ENCODE measurements at regions not wholly inside any gene's neighbourhood (a gene's known extent, or its start where the extent isn't known, plus 50 kb on each side); places are given as distances from the start of the nearest gene placed in this dataset.

- H3K36me3 Mint-ChIP-seq (ENCODE audit: insufficient read depth): no peaks in the 10 kb centered on the region
- ATAC-seq (replicated peaks; ENCODE audit: extremely low read depth, poor library complexity, severe bottlenecking) (no peak), DNase-seq (ENCODE audit: low spot score in 2 of 2) (no peak)
- peaks cover 10% of the 10 kb centered on the region for H3K9me3 Mint-ChIP-seq
- H3K27ac Mint-ChIP-seq (ENCODE audit: low read depth): no peak overlapping the region
- no peaks in the 10 kb centered on the region for H3K27me3 Mint-ChIP-seq
- no peak overlapping the region for H3K4me3 Mint-ChIP-seq
- H3K4me1 Mint-ChIP-seq: no peaks in the 10 kb centered on the region
Observed at GRCh38 chr6:66638099-66638498, 931.1 kb upstream of the EYS start.

- H3K27me3 Mint-ChIP-seq: no peaks in the 10 kb centered on the region
- DNase-seq (ENCODE audit: low spot score in 2 of 2): no peak
- no peaks in the 10 kb centered on the region for H3K36me3 Mint-ChIP-seq (ENCODE audit: insufficient read depth)
Observed at GRCh38 chr6:66628917-66629316, 921.9 kb upstream of the EYS start.

GRCh38 chr6:66623050-66623449 is 916.0 kb upstream of the EYS start:
- H3K27me3 Mint-ChIP-seq: no peaks in the 10 kb centered on the region
- H3K27ac Mint-ChIP-seq (ENCODE audit: low read depth): no peak overlapping the region
- no peak overlapping the region for H3K4me3 Mint-ChIP-seq
- H3K9me3 Mint-ChIP-seq: peaks cover 18% of the 10 kb centered on the region
- DNase-seq (ENCODE audit: low spot score in 2 of 2) (no peak), ATAC-seq (replicated peaks; ENCODE audit: extremely low read depth, poor library complexity, severe bottlenecking) (no peak)
- no peaks in the 10 kb centered on the region for H3K4me1 Mint-ChIP-seq
- no peaks in the 10 kb centered on the region for H3K36me3 Mint-ChIP-seq (ENCODE audit: insufficient read depth)

More at GRCh38 chr6:66628917-66629316, 921.9 kb upstream of the EYS start:
- no peak for ATAC-seq (replicated peaks; ENCODE audit: extremely low read depth, poor library complexity, severe bottlenecking)
- Mint-ChIP-seq H3K4me3 (no peak overlapping the region), H3K9me3 (no peaks in the 10 kb centered on the region), H3K27ac (ENCODE audit: low read depth) (no peak overlapping the region), H3K4me1 (no peaks in the 10 kb centered on the region)

- Mint-ChIP-seq H3K27ac (ENCODE audit: low read depth) (no peak overlapping the region), H3K4me3 (no peak overlapping the region), H3K9me3 (peaks cover 19% of the 10 kb centered on the region), H3K36me3 (ENCODE audit: insufficient read depth) (no peaks in the 10 kb centered on the region), H3K4me1 (no peaks in the 10 kb centered on the region), H3K27me3 (no peaks in the 10 kb centered on the region)
- no peak for ATAC-seq (replicated peaks; ENCODE audit: extremely low read depth, poor library complexity, severe bottlenecking)
- DNase-seq (ENCODE audit: low spot score in 2 of 2): no peak
Observed at GRCh38 chr6:66605971-66606370, 898.9 kb upstream of the EYS start.

- DNase-seq (ENCODE audit: low spot score in 2 of 2) (no peak), ATAC-seq (replicated peaks; ENCODE audit: extremely low read depth, poor library complexity, severe bottlenecking) (no peak)
- peaks cover 23% of the 10 kb centered on the region for H3K9me3 Mint-ChIP-seq
- H3K27ac Mint-ChIP-seq (ENCODE audit: low read depth): no peak overlapping the region
- no peaks in the 10 kb centered on the region for H3K36me3 Mint-ChIP-seq (ENCODE audit: insufficient read depth)
- H3K27me3 Mint-ChIP-seq: no peaks in the 10 kb centered on the region
- no peak overlapping the region for H3K4me3 Mint-ChIP-seq
- H3K4me1 Mint-ChIP-seq: no peaks in the 10 kb centered on the region
Observed at GRCh38 chr6:66605011-66605410, 898.0 kb upstream of the EYS start.

- DNase-seq (ENCODE audit: low spot score in 2 of 2) (no peak), ATAC-seq (replicated peaks; ENCODE audit: extremely low read depth, poor library complexity, severe bottlenecking) (no peak)
- Mint-ChIP-seq H3K27ac (ENCODE audit: low read depth) (no peak overlapping the region), H3K4me3 (no peak overlapping the region), H3K9me3 (peaks cover 18% of the 10 kb centered on the region), H3K4me1 (no peaks in the 10 kb centered on the region), H3K36me3 (ENCODE audit: insufficient read depth) (no peaks in the 10 kb centered on the region), H3K27me3 (no peaks in the 10 kb centered on the region)
Observed at GRCh38 chr6:66599541-66599940, 892.5 kb upstream of the EYS start.

GRCh38 chr6:66578362-66578761 is 871.3 kb upstream of the EYS start:
- Mint-ChIP-seq H3K4me1 (no peaks in the 10 kb centered on the region), H3K27me3 (no peaks in the 10 kb centered on the region), H3K4me3 (no peak overlapping the region), H3K36me3 (ENCODE audit: insufficient read depth) (no peaks in the 10 kb centered on the region), H3K27ac (ENCODE audit: low read depth) (no peak overlapping the region), H3K9me3 (peaks cover 11% of the 10 kb centered on the region)
- DNase-seq (ENCODE audit: low spot score in 2 of 2) (no peak), ATAC-seq (replicated peaks; ENCODE audit: extremely low read depth, poor library complexity, severe bottlenecking) (no peak)

GRCh38 chr6:66568271-66568670 is 861.2 kb upstream of the EYS start:
- no peak overlapping the region for H3K27ac Mint-ChIP-seq (ENCODE audit: low read depth)
- no peaks in the 10 kb centered on the region for H3K4me1 Mint-ChIP-seq
- H3K9me3 Mint-ChIP-seq: peaks cover 11% of the 10 kb centered on the region
- ATAC-seq (replicated peaks; ENCODE audit: extremely low read depth, poor library complexity, severe bottlenecking) (no peak), DNase-seq (ENCODE audit: low spot score in 2 of 2) (no peak)
- no peaks in the 10 kb centered on the region for H3K36me3 Mint-ChIP-seq (ENCODE audit: insufficient read depth)
- no peaks in the 10 kb centered on the region for H3K27me3 Mint-ChIP-seq
- H3K4me3 Mint-ChIP-seq: no peak overlapping the region

- ATAC-seq (replicated peaks; ENCODE audit: extremely low read depth, poor library complexity, severe bottlenecking) (no peak), DNase-seq (ENCODE audit: low spot score in 2 of 2) (no peak)
- Mint-ChIP-seq H3K4me3 (no peak overlapping the region), H3K27ac (ENCODE audit: low read depth) (no peak overlapping the region), H3K36me3 (ENCODE audit: insufficient read depth) (no peaks in the 10 kb centered on the region), H3K4me1 (no peaks in the 10 kb centered on the region), H3K27me3 (no peaks in the 10 kb centered on the region), H3K9me3 (peaks cover 9% of the 10 kb centered on the region)
Observed at GRCh38 chr6:66561479-66561878, 854.5 kb upstream of the EYS start.

GRCh38 chr6:66558189-66558588 is 851.2 kb upstream of the EYS start:
- Mint-ChIP-seq H3K4me3 (no peak overlapping the region), H3K27ac (ENCODE audit: low read depth) (no peak overlapping the region), H3K36me3 (ENCODE audit: insufficient read depth) (no peaks in the 10 kb centered on the region), H3K9me3 (peaks cover 29% of the 10 kb centered on the region), H3K4me1 (no peaks in the 10 kb centered on the region), H3K27me3 (no peaks in the 10 kb centered on the region)
- DNase-seq (ENCODE audit: low spot score in 2 of 2) (no peak), ATAC-seq (replicated peaks; ENCODE audit: extremely low read depth, poor library complexity, severe bottlenecking) (no peak)

- DNase-seq (ENCODE audit: low spot score in 2 of 2) (no peak), ATAC-seq (replicated peaks; ENCODE audit: extremely low read depth, poor library complexity, severe bottlenecking) (no peak)
- H3K4me1 Mint-ChIP-seq: no peaks in the 10 kb centered on the region
- H3K27ac Mint-ChIP-seq (ENCODE audit: low read depth): no peak overlapping the region
- peaks cover 29% of the 10 kb centered on the region for H3K9me3 Mint-ChIP-seq
- no peaks in the 10 kb centered on the region for H3K36me3 Mint-ChIP-seq (ENCODE audit: insufficient read depth)
- H3K4me3 Mint-ChIP-seq: no peak overlapping the region
- no peaks in the 10 kb centered on the region for H3K27me3 Mint-ChIP-seq
Observed at GRCh38 chr6:66556936-66557335, 849.9 kb upstream of the EYS start.

GRCh38 chr6:66555082-66555481 is 848.1 kb upstream of the EYS start:
- no peaks in the 10 kb centered on the region for H3K36me3 Mint-ChIP-seq (ENCODE audit: insufficient read depth)
- no peak for ATAC-seq (replicated peaks; ENCODE audit: extremely low read depth, poor library complexity, severe bottlenecking)
- DNase-seq (ENCODE audit: low spot score in 2 of 2): no peak
- no peak overlapping the region for H3K4me3 Mint-ChIP-seq
- no peaks in the 10 kb centered on the region for H3K27me3 Mint-ChIP-seq
- peaks cover 29% of the 10 kb centered on the region for H3K9me3 Mint-ChIP-seq
- H3K4me1 Mint-ChIP-seq: no peaks in the 10 kb centered on the region
- no peak overlapping the region for H3K27ac Mint-ChIP-seq (ENCODE audit: low read depth)

GRCh38 chr6:66553441-66553840 is 846.4 kb upstream of the EYS start:
- Mint-ChIP-seq H3K4me3 (no peak overlapping the region), H3K4me1 (no peaks in the 10 kb centered on the region), H3K9me3 (peaks cover 25% of the 10 kb centered on the region), H3K27me3 (no peaks in the 10 kb centered on the region), H3K36me3 (ENCODE audit: insufficient read depth) (no peaks in the 10 kb centered on the region), H3K27ac (ENCODE audit: low read depth) (no peak overlapping the region)
- DNase-seq (ENCODE audit: low spot score in 2 of 2) (no peak), ATAC-seq (replicated peaks; ENCODE audit: extremely low read depth, poor library complexity, severe bottlenecking) (no peak)

- Mint-ChIP-seq H3K36me3 (ENCODE audit: insufficient read depth) (no peaks in the 10 kb centered on the region), H3K4me1 (no peaks in the 10 kb centered on the region), H3K4me3 (no peak overlapping the region), H3K27me3 (no peaks in the 10 kb centered on the region), H3K27ac (ENCODE audit: low read depth) (no peak overlapping the region), H3K9me3 (peaks cover 21% of the 10 kb centered on the region)
- no peak for ATAC-seq (replicated peaks; ENCODE audit: extremely low read depth, poor library complexity, severe bottlenecking)
- no peak for DNase-seq (ENCODE audit: low spot score in 2 of 2)
Observed at GRCh38 chr6:66538551-66539135, 831.6 kb upstream of the EYS start.

Data from central memory CD8-positive, alpha-beta T cell (primary cell).